Prostate gland (tissue), 2 donors: ENCODE measurements at regions not wholly inside any gene's neighbourhood (a gene's known extent, or its start where the extent isn't known, plus 50 kb on each side); places are given as distances from the start of the nearest gene placed in this dataset.

ENCODE experiments used
- DNase-seq: peaks from one replicate; pipeline ENCODE4 v3.0.0-alpha.2; 2019; ENCODE audit warnings: low spot score
- H3K27ac ChIP-seq, 2 donors: fragments of 200-600 bp; sonication (generic); 2 replicates each; pipeline ENCODE4 v1.5.1; 2017 to 2019
- H3K27me3 ChIP-seq: fragments of 200-600 bp; sonication (generic); replicated peaks from 2 replicates; pipeline ENCODE4 v1.5.1; 2019; ENCODE audit not compliant: insufficient read depth
- H3K36me3 ChIP-seq, 2 donors: fragments of 200-600 bp; sonication (generic); 1 replicate in 1 of 2; 2 replicates in 1 of 2; pipeline versions ENCODE4 v1.5.1 to v1.8.1; 2017 to 2019
- H3K4me1 ChIP-seq: fragments of 200-600 bp; sonication (generic); replicated peaks from 2 replicates; pipeline ENCODE4 v1.5.1; 2019
- H3K4me3 ChIP-seq, 2 donors: fragments of 200-600 bp; sonication (generic); 2 replicates each; pipeline ENCODE4 v1.5.1; 2017 to 2019
- H3K9me3 ChIP-seq: fragments of 200-600 bp; sonication (generic); 2 replicates; pipeline ENCODE4 v1.5.1; 2017
- POLR2A ChIP-seq: fragments of 450-650 bp; IDR thresholded peaks from one replicate; pipeline ENCODE4 v1.6.1; 2016; ENCODE audit warnings: antibody characterized with exemption, mild to moderate bottlenecking
- POLR2AphosphoS5 ChIP-seq: sonication (generic); formaldehyde crosslinking; IDR thresholded peaks from one replicate; pipeline ENCODE4 v1.6.1; 2017; ENCODE audit warnings: antibody characterized with exemption
- WGBS: methylation state at CpG from one replicate; pipeline ENCODE4 v1.1.5; 2018; 5-methylcytosine and 5-hydroxymethylcytosine counted together
- intact Hi-C: fragments of 100-400 bp; cut with DNase I; formaldehyde crosslinking; loops from one replicate; pipeline ENCODE4 v1.14.2; 2022
- TF ChIP-seq, protein P1 (sequence below), 4 experiments: fragments of 200-600 bp in 2 of 4; fragments of 450-650 bp in 2 of 4; sonication (generic) in 2 of 4; IDR thresholded peaks; 1 replicate in 3 of 4; 2 replicates in 1 of 4; pipeline ENCODE4 v1.5.1; 2016 to 2019; ENCODE audit warnings: antibody characterized with exemption in 4 of 4, mild to moderate bottlenecking in 2 of 4, moderate library complexity in 2 of 4

DNA sequence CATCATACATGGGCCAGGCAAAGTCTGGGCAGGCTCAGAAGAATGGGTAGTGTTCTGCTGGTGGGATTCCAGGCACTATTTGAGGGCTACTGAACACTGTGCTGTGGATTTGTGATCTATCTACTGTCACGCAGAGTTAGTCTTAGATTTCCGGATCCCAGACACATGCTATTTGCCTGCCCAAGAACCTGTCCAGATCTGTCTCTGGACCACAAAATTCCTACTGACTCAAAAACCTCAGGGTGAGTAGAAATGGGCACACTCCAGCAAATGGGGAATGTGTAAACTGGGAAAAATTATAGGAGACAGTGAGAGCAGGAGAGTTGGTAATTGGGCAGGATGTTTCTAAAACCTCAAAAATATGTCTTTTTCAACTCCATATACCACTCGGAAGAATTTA lies 129.9 kb downstream of the GALC start:
- Histone ChIP-seq H3K27me3 (no peaks in the 10 kb centered on the region), H3K4me1 (no peaks in the 10 kb centered on the region), H3K27ac (no peak overlapping the region), H3K9me3 (no peaks in the 10 kb centered on the region), H3K36me3 (no peaks in the 10 kb centered on the region), H3K4me3 (no peak overlapping the region)
- DNase-seq, result no peak
- intact Hi-C loops, result no loop called here
- 85% methylated on average over 3 of the region's 3 CpGs for WGBS
- no peak for TF ChIP-seq POLR2A

DNA sequence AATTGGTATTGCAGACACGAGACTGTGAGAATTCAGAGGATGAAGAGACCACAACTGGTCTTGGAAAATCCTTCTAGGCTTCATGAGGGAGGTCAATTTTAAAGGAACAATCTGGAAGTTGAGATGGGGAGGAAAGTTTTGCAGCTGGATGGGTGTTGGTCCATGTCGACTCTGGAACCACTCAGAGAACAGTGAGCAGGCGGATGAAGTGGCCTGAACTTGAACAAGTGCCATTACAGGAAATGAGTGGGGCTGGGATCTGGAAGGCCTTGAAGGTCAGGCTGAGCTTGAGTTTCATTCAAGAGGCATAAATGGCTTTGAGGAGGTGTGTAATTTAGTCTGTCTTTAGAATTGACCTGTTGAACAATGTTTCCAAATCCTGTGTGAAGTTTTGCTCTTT lies 140.9 kb downstream of the GALC start:
- WGBS, result 53% methylated on average over 3 of the region's 3 CpGs
- no peaks in the 10 kb centered on the region for H3K9me3 ChIP-seq
- no peaks in the 10 kb centered on the region for H3K36me3 ChIP-seq
- no peaks in the 10 kb centered on the region for H3K27me3 ChIP-seq
- H3K27ac ChIP-seq, result no peak overlapping the region
- no peak overlapping the region for H3K4me3 ChIP-seq
- intact Hi-C loops, result no loop called here
- no peaks in the 10 kb centered on the region for H3K4me1 ChIP-seq
- DNase-seq, result no peak
- TF ChIP-seq POLR2AphosphoS5, result no peak

DNA sequence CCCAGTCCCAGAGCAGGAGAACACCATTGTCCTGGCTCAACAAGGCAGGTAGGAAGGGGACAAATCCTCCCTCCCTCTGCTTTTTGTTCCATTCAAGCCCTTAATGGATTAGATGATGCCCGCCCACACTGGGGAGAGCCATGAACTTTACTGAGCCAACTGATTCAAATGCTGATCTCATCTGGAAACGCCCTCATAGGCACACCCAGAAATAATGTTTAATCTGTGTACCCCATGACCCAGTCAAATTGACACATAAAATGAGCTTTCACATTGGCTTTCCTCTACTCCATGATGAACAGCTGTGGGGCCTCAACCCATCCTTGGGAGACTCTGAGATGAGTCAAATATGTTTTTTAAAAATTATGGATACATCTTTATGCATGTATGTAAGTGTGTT lies 141.8 kb downstream of the GALC start:
- H3K9me3 ChIP-seq, result no peaks in the 10 kb centered on the region
- H3K4me3 ChIP-seq, result no peak overlapping the region
- H3K27ac ChIP-seq, result no peak overlapping the region
- WGBS, result 77% methylated on average over 2 of the region's 2 CpGs
- H3K36me3 ChIP-seq, result no peaks in the 10 kb centered on the region
- DNase-seq, result no peak
- intact Hi-C loops, result no loop called here
- TF ChIP-seq, protein P1, sequence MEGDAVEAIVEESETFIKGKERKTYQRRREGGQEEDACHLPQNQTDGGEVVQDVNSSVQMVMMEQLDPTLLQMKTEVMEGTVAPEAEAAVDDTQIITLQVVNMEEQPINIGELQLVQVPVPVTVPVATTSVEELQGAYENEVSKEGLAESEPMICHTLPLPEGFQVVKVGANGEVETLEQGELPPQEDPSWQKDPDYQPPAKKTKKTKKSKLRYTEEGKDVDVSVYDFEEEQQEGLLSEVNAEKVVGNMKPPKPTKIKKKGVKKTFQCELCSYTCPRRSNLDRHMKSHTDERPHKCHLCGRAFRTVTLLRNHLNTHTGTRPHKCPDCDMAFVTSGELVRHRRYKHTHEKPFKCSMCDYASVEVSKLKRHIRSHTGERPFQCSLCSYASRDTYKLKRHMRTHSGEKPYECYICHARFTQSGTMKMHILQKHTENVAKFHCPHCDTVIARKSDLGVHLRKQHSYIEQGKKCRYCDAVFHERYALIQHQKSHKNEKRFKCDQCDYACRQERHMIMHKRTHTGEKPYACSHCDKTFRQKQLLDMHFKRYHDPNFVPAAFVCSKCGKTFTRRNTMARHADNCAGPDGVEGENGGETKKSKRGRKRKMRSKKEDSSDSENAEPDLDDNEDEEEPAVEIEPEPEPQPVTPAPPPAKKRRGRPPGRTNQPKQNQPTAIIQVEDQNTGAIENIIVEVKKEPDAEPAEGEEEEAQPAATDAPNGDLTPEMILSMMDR (IDR thresholded peaks at IDR 0.05), result no peak
- TF ChIP-seq POLR2A, result no peak
- TF ChIP-seq POLR2AphosphoS5, result no peak
- no peaks in the 10 kb centered on the region for H3K27me3 ChIP-seq
- no peaks in the 10 kb centered on the region for H3K4me1 ChIP-seq

DNA sequence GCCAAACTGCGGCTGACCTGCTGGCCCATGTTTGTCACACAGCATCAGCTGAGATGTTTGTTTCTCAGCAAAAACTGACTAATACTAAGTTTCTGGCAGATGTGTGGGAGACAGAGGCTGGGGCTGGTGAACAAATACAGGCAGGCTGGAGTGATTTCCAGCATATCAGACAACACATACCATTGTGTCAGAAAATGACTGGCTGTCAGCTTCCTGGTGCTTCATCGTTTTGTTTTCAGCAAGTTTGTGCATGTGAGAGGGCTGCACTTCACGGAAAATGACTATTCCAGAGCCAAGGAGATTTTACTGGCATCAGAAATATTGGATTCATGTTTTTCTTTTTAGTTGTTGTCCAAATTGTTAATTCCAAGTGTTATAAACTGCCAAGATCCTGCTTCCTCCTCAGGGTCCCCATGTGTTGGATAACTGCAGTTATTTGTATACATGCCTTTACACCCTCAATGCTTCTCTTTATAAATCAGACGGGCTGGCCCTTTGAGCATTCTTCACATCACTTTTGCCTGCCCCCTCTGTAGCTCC lies 145.7 kb downstream of the GALC start:
- Histone ChIP-seq H3K4me3 (no peak overlapping the region), H3K4me1 (no peaks in the 10 kb centered on the region), H3K36me3 (no peaks in the 10 kb centered on the region), H3K27me3 (no peaks in the 10 kb centered on the region), H3K9me3 (no peaks in the 10 kb centered on the region), H3K27ac (no peak overlapping the region)
- intact Hi-C loops, result no loop called here
- 45% methylated on average over 4 of the region's 4 CpGs for WGBS
- DNase-seq, result no peak
- TF ChIP-seq, protein P1 (IDR thresholded peaks at IDR 0.05), result no peak
- no peak for TF ChIP-seq POLR2A
- no peak for TF ChIP-seq POLR2AphosphoS5

DNA sequence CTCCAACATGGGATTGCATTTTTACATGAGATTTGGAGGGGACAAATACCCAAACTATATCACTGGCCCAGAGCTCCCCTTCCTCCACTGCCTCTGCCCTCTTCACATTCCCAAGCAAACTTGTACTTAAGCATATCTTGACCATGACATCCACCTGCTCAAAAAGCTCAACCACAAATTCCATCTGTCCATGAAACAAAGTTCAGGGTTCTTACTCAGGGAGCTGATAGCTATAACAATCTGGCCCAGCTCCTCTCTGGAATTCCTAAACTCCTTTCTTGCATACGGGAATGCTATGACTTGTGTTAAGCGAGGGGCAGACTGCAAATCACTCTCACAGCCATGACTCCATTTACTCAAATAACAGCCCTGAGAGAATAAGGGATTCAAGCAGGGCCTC lies 152.1 kb downstream of the GALC start:
- Histone ChIP-seq H3K4me1 (no peaks in the 10 kb centered on the region), H3K27me3 (no peaks in the 10 kb centered on the region), H3K36me3 (no peaks in the 10 kb centered on the region), H3K27ac (no peak overlapping the region), H3K4me3 (no peak overlapping the region), H3K9me3 (no peaks in the 10 kb centered on the region)
- no peak for DNase-seq
- TF ChIP-seq POLR2AphosphoS5, result no peak
- TF ChIP-seq POLR2A, result no peak
- TF ChIP-seq, protein P1 (IDR thresholded peaks at IDR 0.05), result no peak
- WGBS, result 91% methylated on average over 2 of the region's 2 CpGs
- intact Hi-C loops, result no loop called here

DNA sequence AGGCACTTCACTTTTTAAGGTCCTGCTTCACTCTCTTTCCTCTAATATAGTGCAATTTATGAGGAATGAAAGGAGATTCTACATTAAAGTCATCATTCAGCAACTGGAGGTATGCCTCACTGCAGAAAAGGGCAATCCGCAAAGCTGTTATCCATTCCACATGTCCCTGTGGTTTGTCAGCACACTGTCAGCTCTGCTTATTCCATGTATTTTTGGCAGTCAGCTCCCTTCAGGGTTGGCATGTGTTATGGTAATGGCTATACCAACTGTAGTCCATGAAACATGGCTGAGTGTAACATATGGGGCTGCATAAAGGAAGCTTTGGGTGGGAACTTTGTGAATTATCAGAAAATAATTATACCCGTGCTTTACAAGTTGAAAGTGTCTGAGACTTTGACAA lies 154.1 kb downstream of the GALC start:
- intact Hi-C loops, result no loop called here
- no peaks in the 10 kb centered on the region for H3K9me3 ChIP-seq
- H3K27me3 ChIP-seq, result no peaks in the 10 kb centered on the region
- WGBS, result 96% methylated on average over 2 of the region's 2 CpGs
- no peak overlapping the region for H3K27ac ChIP-seq
- TF ChIP-seq, protein P1 (IDR thresholded peaks at IDR 0.05), result no peak
- no peak for TF ChIP-seq POLR2AphosphoS5
- TF ChIP-seq POLR2A, result no peak
- no peaks in the 10 kb centered on the region for H3K4me1 ChIP-seq
- H3K36me3 ChIP-seq, result no peaks in the 10 kb centered on the region
- DNase-seq, result no peak
- no peak overlapping the region for H3K4me3 ChIP-seq
